MM.1S (cell line): ENCODE measurements at regions not wholly inside any gene's neighbourhood (a gene's known extent, or its start where the extent isn't known, plus 50 kb on each side); places are given as distances from the start of the nearest gene placed in this dataset.

ENCODE experiments used
- CTCF ChIP-seq: fragments of 300-600 bp; sonication (generic); IDR thresholded peaks from 2 replicates; pipeline ENCODE4 v1.5.1; 2016; ENCODE audit warnings: antibody characterized with exemption, low read length, mixed read lengths
- EZH2 ChIP-seq: fragments of 300-600 bp; sonication (generic); optimal IDR thresholded peaks from 2 replicates; pipeline ENCODE3; 2017; ENCODE audit warnings: low read depth, mild to moderate bottlenecking, antibody characterized with exemption, low read length, mixed read lengths
- EZH2phosphoT487 ChIP-seq: fragments of 300-600 bp; sonication (generic); IDR thresholded peaks from 2 replicates; pipeline ENCODE4 v1.6.1; 2018; ENCODE audit warnings: antibody characterized with exemption, low read length

- no peak for TF ChIP-seq CTCF
- TF ChIP-seq EZH2 = no peak
- TF ChIP-seq EZH2phosphoT487 = no peak
Observed at GRCh38 chr17:68790931-68791330, 164.3 kb downstream of the ABCA8 start.
